ENCODE measurements at regions not wholly inside any gene's neighbourhood (a gene's known extent, or its start where the extent isn't known, plus 50 kb on each side); places are given as distances from the start of the nearest gene placed in this dataset.

GRCh38 chr13:21879263-21879914 is 208.5 kb downstream of the FGF9 start:
- H3K36me3 ChIP-seq (ENCODE audit: control insufficient read depth, insufficient read depth, low read length) = no peaks in the 10 kb centered on the region
- no peak overlapping the region for H3K27ac ChIP-seq (ENCODE audit: low read length)
- in situ Hi-C loops (cut with HindIII; ENCODE audit: low pct_unique_long_range_greater_than_20kb, low sequenced_read_pairs) (no loop called here), intact Hi-C loops (cut with micrococcal nuclease; ENCODE audit: unreplicated experiment) (no loop called here)
- no peak overlapping the region for H3K4me3 ChIP-seq (ENCODE audit: low read depth in 2 of 2, low read length in 2 of 2)
- no peaks in the 10 kb centered on the region for H3K4me1 ChIP-seq (ENCODE audit: control insufficient read depth, insufficient read depth, low read length)
- no peak for ATAC-seq
- CTCF ChIA-PET = no interaction called here
- H3K9me3 ChIP-seq (ENCODE audit: control insufficient read depth, insufficient read depth, low read depth, low read length) = no peaks in the 10 kb centered on the region
- TF ChIP-seq CTCF (IDR thresholded peaks at IDR 0.05) (no peak), SIN3A (IDR thresholded peaks at IDR 0.05; ENCODE audit: borderline replicate concordance, insufficient read depth, low read depth, low read length) (no peak), REST (IDR thresholded peaks at IDR 0.05; ENCODE audit: insufficient read depth in 1 of 2, low read depth in 2 of 2, low read length in 1 of 2) (no peak), TCF7L2 (IDR thresholded peaks at IDR 0.05; ENCODE audit: low read depth, low read length) (no peak), POLR2AphosphoS5 (IDR thresholded peaks at IDR 0.05; ENCODE audit: low read depth, low read length) (no peak)
- DNase-seq (ENCODE audit: low read depth, low spot score) = no peak
- no peaks in the 10 kb centered on the region for H3K27me3 ChIP-seq (ENCODE audit: control insufficient read depth, insufficient read depth, low read length)
- no TSS peak for BruUV-seq (replicated peaks)
- POLR2A ChIA-PET = interaction anchor here (0.6 kb wide), 1 partner anchor 356 kb away, joined by 4 read pairs; no protein-coding TSS in a partner anchor

GRCh38 chr13:21882766-21883165 is 211.9 kb downstream of the FGF9 start:
- BruUV-seq (replicated peaks) = no TSS peak
- intact Hi-C loops (cut with micrococcal nuclease; ENCODE audit: unreplicated experiment) = no loop called here
- DNase-seq (ENCODE audit: low read depth, low spot score) = no peak
- H3K36me3 ChIP-seq (ENCODE audit: control insufficient read depth, insufficient read depth, low read length) = no peaks in the 10 kb centered on the region
- in situ Hi-C loops (cut with HindIII; ENCODE audit: low pct_unique_long_range_greater_than_20kb, low sequenced_read_pairs) = no loop called here
- CTCF ChIA-PET = no interaction called here
- TF ChIP-seq POLR2AphosphoS5 (IDR thresholded peaks at IDR 0.05; ENCODE audit: low read depth, low read length) (no peak), CTCF (IDR thresholded peaks at IDR 0.05) (no peak), SIN3A (IDR thresholded peaks at IDR 0.05; ENCODE audit: borderline replicate concordance, insufficient read depth, low read depth, low read length) (no peak), REST (IDR thresholded peaks at IDR 0.05; ENCODE audit: insufficient read depth in 1 of 2, low read depth in 2 of 2, low read length in 1 of 2) (no peak), TCF7L2 (IDR thresholded peaks at IDR 0.05; ENCODE audit: low read depth, low read length) (no peak)
- no peaks in the 10 kb centered on the region for H3K27me3 ChIP-seq (ENCODE audit: control insufficient read depth, insufficient read depth, low read length)
- no peak for ATAC-seq
- H3K4me1 ChIP-seq (ENCODE audit: control insufficient read depth, insufficient read depth, low read length) = no peaks in the 10 kb centered on the region
- POLR2A ChIA-PET = no interaction called here
- H3K4me3 ChIP-seq (ENCODE audit: low read depth in 2 of 2, low read length in 2 of 2) = no peak overlapping the region
- H3K9me3 ChIP-seq (ENCODE audit: control insufficient read depth, insufficient read depth, low read depth, low read length) = no peaks in the 10 kb centered on the region
- H3K27ac ChIP-seq (ENCODE audit: low read length) = no peak overlapping the region
